Prostate gland (tissue), 2 donors: ENCODE measurements at regions not wholly inside any gene's neighbourhood (a gene's known extent, or its start where the extent isn't known, plus 50 kb on each side); places are given as distances from the start of the nearest gene placed in this dataset.

Experiments used
- POLR2A ChIP-seq: fragments of 450-650 bp; IDR thresholded peaks from one replicate; pipeline ENCODE4 v1.6.1; 2016; ENCODE audit warnings: antibody characterized with exemption, mild to moderate bottlenecking
- POLR2AphosphoS5 ChIP-seq: sonication (generic); formaldehyde crosslinking; IDR thresholded peaks from one replicate; pipeline ENCODE4 v1.6.1; 2017; ENCODE audit warnings: antibody characterized with exemption
- TF ChIP-seq, protein P1 (sequence below), 4 experiments: fragments of 200-600 bp in 2 of 4; fragments of 450-650 bp in 2 of 4; sonication (generic) in 2 of 4; IDR thresholded peaks; 1 replicate in 3 of 4; 2 replicates in 1 of 4; pipeline ENCODE4 v1.5.1; 2016 to 2019; ENCODE audit warnings: antibody characterized with exemption in 4 of 4, mild to moderate bottlenecking in 2 of 4, moderate library complexity in 2 of 4

DNA sequence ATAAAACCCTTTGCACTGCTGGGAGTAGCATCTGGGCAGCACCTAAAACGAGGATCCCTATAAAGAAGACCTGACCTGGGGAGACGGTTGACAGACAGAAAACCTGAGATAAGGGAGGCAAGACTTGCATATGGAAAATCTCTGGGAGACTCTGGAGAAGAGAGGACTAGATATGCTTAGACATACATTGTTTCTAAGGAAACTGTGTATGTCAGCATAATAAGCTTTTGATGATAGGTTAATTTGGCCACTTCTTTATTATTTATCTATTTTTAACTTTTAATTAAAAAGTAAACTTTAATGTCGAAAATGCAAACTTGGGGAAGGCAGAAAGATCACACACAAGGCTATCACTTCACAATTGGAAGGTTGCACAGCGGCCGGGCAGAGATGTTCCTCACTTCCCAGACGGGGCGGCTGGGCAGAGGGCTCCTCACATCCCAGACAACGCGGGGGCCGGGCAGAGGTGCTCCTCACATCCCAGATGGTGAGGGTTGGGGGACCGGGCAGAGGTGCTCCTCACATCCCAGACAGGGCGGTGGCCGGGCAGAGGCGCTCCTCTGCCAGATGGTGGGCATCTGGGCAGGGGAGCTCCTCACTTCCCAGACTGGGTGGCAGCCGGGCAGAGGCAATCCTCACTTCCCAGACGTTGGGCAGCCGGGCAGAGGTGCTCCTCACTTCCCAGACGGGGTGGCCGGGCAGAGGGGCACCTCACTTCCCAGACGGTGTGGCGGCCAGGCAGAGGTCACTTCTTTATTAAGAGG is 64.3 kb upstream of the HS3ST3A1 start:
- TF ChIP-seq, protein P1, sequence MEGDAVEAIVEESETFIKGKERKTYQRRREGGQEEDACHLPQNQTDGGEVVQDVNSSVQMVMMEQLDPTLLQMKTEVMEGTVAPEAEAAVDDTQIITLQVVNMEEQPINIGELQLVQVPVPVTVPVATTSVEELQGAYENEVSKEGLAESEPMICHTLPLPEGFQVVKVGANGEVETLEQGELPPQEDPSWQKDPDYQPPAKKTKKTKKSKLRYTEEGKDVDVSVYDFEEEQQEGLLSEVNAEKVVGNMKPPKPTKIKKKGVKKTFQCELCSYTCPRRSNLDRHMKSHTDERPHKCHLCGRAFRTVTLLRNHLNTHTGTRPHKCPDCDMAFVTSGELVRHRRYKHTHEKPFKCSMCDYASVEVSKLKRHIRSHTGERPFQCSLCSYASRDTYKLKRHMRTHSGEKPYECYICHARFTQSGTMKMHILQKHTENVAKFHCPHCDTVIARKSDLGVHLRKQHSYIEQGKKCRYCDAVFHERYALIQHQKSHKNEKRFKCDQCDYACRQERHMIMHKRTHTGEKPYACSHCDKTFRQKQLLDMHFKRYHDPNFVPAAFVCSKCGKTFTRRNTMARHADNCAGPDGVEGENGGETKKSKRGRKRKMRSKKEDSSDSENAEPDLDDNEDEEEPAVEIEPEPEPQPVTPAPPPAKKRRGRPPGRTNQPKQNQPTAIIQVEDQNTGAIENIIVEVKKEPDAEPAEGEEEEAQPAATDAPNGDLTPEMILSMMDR (IDR thresholded peaks at IDR 0.05), result no peak
- no peak for TF ChIP-seq POLR2A
- no peak for TF ChIP-seq POLR2AphosphoS5
